HG03159 (cell line): ENCODE measurements at regions not wholly inside any gene's neighbourhood (a gene's known extent, or its start where the extent isn't known, plus 50 kb on each side); places are given as distances from the start of the nearest gene placed in this dataset.
"Not testable (repeated sequence)": the region's sequence is repeated elsewhere in the genome, so short reads cannot be mapped to it uniquely, and the experiment has no call there.

Source experiments
- ATAC-seq: cut with Tn5 transposase; IDR thresholded peaks from one replicate; pipeline ENCODE4 v1.9.1; 2021; ENCODE audit warnings: mild to moderate bottlenecking, moderate library complexity; ENCODE audit not compliant: unreplicated experiment

DNA sequence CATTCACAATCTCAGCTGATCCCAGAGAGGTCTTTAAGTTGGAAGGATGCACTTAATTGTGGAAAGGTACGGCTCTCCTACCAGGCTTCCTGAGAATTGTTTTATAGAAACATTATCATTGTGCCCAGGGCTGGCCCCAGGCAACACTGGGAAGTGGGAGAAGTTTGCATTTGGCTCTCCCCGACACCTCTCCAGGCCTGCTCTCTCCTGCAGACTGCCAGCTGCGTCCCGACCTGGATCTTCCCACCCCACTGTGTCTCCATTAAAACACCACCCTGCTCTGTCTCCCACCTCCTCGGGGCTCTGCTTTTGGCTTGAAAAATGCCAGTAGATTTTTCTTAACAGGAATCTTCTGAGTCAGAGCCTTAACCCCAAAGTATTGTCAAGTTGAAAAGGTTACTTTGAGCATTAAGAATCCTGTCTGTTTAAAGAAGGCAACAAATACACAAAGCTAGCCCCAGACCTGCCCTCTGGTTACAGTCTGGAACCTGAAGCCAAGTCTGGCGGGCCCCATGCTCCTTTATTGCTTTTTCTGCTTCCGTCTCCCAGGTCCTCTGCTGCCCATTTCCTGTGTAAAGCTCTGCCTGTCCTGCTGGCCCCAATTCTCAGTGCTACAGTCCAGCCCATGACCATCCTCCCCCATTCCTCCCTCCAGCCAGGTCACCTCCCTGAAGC, 530.2 kb downstream of the SOX6 start:
- no peak for ATAC-seq

DNA sequence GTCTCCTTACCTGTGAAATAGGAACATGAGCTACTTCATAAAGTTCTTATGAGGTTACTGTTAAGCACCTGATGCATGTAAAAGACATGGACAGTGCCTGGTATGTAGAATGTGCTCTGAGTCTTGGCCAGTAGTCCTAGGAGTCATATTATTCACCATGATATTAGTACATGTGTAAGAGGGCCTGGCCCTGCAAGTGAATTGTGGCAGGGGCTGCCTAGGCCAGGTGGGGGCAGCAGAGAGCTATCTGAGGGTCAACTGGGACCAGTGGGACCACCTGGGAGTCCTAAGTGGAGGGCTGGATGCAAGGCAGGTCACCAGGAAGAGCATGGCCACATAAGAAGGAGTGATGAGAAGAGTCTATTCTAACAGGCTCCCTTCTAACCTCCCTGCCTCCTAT, 529.5 kb downstream of the SOX6 start:
- ATAC-seq: peak; percentile 73

DNA sequence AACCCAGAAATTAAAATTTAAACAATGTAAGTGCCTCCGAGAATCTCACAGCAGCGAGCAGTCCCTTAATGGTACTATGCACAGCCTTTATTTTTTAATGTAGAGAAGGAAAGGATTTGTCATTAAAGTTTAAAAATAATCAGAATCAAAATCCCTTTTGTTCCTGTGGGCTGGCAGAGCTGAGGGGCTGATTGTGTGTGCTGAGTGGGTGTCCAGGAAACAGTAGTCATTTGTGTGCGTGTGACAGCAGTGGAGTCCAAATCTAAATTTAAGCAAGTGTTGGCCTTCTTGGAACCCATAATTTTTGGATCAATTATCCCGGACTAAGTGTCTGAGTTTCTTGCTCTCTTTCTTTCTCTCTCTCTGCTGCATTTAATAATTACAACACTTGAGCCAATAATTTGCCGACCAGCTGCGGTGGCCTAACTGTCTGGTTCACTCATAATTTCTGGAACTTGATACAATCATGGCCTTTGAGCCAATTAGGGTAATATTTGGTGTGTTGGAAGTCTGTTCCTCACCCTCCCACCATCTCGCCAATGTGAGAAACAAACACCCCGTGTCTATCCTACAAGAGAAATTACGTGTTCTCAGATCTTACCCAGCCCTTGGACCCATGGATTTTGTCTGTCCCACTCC, 528.0 kb downstream of the SOX6 start:
- no peak for ATAC-seq

DNA sequence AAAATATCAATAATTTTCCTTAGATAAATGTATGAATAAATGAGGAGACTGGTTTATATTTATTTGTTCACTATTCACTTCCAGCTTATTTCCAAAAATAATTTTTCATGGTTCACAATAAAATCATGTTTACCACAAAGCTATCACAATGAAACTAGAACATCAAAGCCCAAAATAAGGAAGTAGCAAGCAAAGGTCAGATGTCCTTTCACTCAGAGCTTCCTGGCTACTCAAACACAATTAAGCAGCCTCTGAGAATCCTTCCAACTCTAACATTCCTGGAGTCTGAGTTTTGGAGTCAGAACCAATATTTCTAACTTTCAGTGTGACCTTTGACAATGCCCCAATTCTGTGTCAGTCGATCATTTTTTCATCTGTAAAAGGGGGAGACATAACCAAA, 527.0 kb downstream of the SOX6 start:
- no peak for ATAC-seq

DNA sequence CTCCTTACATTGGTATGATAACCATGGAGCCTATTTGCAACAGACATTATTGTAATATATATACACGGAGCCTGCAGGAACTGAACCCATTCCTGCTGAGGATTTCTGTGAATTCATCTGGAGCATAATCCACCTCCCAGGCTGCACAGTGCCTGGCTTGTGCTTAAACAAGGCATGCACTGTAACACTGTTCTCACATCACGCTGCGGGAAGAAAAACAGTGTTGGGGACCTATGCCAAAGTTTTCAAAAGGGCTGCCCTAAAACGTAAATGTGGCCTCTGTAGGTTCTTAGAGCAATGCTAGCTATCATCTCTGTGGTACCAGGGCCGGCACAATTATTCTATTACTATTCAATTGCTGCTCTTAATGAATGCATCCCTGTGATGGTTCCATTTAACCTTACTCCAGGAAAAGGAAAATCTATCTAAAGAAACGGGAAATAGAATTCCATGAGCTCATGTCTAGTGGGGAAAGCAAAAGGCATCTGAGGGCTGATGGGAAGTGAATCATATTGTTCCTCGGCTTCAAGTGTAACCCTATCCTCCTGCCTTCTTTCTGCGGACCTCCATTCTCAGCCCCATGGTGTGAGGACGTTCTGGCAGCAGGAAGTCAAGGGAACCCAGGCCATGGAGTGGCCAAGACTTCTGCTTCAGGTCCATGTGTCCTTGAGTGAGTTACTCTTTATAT, 525.5 kb downstream of the SOX6 start:
- no peak for ATAC-seq

DNA sequence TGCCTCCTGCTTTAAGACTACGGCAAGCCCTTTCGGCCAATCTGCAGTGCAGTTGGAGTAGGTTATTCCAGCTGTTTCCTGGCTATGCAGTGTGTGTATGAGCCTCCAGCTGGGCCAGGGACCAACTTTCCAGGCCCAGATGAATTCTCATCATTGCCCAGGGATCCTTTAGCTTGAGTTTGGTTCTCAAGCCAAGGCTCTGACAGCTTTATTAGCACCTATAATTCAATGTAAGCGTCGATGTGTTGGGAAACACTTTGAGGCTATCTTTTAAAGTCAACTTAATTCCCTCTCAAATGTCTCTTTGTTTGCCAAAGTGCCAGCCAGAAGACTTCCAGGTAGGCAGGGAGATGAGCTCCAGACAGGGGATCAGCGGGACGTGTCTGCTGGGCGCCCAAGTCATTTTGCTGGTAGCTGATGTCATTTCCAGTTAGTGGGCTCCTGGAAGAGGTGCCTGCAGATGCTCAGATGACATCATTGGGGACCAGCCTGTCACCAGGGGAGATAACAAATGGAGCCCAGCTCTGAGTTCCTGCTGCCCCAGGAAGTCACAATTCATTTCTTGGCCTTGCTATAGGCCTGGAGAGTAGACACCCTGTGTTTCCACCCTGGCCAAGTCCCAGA, 520.4 kb downstream of the SOX6 start:
- ATAC-seq: no peak

DNA sequence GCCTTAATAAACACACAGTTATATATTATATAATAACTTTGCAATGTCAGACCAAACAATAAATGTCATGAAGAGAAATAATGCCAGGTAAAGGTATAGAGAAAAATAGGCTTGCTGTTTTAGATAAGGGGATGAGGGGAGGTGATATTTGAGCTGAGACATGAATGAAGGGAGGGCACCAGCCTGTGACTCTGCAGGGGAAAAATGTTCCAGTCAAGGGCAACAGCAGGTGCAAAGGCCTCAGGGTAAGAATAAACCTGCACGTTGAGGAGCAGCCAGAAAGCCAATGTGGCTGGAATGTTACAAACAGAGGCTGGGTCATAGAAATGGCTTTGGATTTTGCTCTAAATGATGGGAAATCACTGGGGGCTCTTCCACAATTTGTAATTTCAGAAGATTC, 519.6 kb downstream of the SOX6 start:
- ATAC-seq: no peak

DNA sequence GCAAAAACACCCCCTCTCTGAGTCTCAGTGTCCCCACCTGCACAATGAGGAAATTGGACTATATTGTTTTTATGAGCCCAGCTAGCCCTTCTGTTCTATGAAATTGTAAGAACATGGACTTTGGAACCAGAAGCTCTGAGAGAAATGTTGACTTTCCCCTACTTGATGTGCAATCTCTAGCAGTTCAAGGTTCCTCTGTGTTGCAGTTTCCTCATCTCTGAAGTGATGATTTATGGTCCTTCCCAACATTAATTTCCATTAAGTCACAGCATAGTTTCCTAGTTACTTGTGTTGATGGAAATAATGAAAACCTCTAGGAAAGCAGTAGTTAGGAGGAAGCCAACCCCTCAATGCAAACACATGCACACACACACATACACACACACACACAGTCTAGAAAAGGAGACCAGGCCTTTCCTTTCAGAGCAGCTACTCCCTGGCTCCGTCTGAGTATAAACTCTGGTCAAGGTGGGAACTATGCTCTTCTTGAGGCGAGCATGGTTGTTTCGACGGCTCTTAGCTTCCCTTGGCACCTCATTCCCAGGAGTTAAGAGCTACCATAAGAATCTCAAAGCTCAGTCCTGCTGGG, 518.4 kb downstream of the SOX6 start:
- ATAC-seq: no peak

DNA sequence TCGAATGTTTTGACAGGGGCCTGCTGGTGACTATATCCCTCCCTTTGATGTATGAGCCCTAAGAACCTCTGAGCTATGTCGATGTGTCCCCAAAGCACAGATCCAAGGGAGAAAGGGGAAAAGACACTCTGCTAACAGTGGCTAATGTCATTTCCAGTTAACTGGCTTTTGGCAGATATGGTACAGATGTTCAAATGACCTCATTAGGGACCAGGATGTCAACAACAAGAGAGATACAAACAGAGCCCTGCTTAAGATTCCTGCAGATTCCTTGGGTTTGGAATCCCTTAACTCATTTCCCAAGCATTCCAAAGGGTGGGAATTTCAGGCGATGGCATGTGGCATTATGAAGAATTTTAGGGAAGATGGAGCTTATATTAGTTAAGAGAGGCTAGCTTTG, 517.3 kb downstream of the SOX6 start:
- no peak for ATAC-seq

DNA sequence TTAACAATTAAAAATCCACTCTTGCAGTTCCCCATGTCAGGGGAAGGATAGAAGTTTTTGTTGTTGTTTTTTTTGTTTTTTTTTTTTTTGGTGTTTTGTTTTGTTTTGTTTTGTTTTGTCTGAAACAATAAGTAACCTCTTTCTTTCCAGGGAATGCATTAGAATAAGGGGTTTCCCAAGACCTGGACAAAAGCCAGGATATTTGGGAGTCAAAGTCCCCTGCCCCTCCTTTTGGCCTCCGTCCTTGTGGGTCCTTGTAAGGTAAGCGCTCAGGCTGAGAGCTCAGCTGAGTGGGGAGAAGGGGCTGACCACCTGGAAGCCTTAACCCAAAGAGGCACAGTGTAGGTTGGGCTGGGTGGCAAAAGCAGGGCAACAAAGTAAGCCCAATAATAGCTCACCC, 515.4 kb downstream of the SOX6 start:
- no peak for ATAC-seq

DNA sequence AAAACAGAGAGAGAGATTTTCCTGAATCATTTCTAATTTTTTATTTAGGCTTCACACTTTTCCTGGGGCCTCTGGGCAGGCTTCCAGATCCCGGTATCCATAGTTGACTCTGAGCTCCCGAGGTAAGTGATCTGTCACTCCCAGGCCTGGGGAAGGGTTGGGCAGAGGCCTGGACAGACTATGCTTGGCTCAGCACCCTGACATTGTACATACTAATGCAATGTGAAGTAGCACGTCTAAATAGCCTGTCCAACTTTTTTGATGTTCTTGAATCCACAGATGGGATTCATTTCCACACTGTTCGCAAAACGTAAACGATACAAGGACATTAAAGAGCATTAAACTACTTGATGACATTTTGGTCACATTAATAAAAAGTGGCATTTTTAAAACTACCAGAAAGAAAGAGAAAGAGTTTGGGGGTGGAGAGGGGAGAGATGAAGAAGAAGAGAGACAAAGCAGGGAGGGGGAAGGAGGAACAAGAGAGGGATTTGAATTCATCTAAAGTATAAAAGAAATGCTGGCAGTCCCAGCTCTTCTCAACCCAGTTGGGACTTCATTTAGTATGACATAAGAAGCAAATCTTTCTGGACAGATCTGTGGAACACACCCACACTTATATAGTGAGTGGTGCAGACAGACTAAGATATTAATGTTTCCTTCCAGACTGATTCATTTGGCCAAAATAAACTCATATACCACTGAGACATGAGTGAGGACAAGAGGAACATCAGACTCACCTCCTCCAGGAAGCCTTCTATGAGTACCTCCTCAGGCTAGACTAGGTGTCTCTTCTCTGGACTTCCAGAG, 514.2 kb downstream of the SOX6 start:
- no peak for ATAC-seq

DNA sequence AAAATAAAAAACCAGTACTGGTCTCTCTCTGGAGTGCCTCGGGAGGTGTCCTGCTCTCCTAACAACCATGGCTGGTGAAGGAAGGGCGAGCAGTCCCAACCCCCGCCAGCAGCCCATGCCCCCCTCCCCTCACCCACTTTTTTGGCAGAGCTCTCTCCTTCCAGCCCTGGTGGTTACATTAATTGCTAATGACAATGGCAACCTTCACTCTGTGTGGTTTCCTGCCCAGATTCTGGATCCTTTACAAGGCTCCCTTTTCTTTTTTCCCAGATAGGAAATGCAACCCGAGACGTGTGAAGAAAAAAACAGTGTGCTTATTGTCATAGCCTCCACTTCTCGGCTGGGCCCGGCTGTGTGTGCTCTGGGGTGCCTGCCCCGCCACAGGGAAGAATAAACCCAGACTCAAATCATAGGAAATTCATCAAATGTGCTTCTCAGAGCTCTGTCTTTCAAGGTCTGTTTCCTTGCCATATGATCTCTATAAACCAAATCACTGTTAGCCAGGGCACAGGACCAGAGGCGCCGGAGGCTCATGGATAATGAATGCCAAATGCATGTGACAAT, 513.0 kb downstream of the SOX6 start:
- ATAC-seq: no peak

DNA sequence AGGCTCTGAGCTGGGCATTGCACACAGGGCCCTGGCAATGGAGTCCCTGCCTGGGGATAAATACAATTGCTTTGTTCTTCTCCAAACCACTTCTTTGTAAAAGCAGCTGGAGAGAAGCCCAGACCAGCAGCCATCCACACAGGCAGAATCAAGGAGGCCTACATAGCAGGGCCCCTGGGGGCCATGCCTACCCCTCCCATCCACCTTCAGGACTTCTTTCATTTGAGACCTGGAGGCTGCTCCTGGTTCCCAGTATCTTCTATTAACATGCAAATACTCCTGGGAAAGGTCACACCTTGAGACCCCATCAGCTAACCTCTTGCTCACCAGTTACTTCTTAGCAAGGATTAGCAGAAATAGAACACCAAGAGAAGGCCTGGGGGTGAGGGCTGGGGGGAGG, 511.1 kb downstream of the SOX6 start:
- no peak for ATAC-seq

DNA sequence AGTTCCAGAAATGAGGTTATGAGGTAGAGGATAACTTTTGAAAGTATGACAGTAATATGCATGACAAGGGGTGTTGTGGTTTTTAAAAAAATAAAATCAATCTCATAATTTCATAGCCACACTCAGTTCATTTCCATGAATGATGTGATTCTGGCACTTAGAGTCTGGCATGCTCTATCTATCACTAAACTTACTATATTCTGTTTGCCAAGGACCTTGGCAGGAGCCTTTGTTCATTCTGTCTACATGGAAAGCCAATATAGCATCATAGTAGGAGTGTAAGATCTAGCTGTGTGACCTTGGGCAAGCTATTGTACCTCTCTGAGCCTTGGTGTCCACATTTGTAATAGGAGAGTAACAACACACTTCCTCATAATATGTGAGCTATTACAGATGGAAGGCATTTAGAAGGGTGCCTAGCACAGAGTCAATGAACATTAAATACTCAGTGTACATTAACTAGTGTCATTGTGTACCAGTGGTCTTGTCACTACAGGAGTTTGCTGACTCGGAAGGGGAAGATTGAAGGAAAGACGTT, 507.6 kb downstream of the SOX6 start:
- ATAC-seq: no peak

DNA sequence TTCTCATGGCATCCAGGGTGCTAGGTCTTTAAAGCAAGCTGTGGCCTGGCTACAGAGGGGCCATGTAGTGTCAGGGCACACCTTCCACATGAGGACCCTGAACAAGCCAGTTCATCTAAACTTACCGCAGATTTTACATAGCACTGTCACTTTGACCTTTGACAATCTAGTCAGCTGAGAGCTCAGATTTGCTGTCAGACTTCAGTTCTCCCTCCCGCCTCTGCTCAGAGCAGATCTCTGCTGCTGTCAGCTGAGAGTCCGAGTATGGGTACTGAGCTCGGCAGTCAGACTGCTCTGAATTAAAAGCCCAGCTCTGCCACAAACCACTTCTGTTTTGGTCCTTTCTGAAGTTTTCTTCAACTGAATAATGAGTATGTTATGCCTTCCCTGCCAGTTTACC, 507.1 kb downstream of the SOX6 start:
- no peak for ATAC-seq

DNA sequence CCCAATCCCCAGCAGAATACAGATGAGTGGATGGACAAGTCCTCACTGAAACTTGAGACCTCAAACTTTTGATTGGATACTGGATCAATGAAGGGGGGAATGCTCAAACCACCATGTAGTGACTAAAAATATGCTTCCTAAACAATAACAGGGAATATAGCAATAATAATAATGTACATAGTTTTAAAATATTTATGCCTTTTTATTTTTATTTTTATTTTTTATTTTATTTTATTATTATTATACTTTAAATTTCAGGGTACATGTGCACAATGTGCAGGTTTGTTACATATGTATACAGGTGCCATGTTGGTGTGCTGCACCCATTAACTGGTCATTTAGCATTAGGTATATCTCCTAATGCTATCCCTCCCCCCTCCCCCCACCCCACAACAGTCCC, 506.0 kb downstream of the SOX6 start:
- ATAC-seq: not testable (repeated sequence)

DNA sequence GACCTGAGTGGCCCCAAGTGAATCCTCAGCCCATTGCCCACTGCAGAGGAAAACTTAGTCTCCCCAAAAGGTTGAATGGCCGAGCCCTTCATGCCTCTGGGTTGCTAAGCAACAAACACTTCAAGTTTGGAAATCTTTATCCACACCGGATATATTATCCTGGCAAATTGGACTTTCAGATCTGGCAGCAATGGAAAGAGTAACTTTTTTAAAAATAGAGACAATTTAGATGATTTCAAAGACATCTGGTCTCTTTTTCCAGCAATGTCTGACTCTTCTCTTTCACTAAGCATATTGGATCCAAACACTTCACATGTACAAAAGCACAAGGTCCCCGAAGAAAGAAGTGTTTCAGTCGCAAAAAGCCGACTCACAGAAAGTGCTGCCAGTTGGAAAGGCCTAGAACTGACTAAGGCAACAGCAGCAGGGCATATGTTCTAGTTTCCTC, 505.3 kb downstream of the SOX6 start:
- no peak for ATAC-seq

DNA sequence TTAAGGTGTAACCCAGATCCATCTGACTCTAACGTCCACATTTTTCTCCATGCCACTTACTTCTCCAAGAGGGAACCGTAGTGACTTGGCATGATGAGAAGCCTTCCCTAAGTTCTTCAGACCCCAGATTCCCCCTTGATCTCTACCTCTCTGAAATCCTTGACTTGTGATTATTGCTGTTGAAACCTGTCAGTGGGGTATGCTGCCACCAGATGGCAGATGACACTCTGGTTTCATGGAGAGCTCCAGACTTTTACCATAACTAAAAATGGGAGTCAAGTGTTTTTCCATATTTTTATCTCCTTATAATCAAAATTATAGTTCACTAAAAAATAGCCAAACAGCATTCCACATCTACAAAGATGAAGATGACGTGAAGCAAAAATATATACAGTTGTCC, 504.2 kb downstream of the SOX6 start:
- ATAC-seq: no peak

DNA sequence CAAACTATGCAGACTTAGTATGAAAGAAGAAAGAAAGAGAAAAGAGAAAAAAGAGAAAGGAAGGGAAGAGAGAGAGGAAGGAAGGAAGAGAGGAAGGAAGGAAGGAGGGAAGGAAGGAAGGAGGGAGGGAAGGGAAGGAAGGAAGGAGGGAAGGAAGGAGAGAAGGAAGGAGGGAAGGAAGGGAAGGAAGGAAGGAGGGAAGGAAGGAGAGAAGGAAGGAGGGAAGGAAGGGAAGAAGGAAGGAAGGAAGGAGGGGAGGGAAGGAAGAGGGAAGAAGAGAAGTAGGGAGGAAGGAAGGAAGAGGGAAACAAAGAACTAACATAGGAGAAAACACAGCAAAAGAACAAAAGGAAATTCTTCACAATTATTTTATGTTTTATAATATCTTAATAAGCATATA, 502.1 kb downstream of the SOX6 start:
- no peak for ATAC-seq

DNA sequence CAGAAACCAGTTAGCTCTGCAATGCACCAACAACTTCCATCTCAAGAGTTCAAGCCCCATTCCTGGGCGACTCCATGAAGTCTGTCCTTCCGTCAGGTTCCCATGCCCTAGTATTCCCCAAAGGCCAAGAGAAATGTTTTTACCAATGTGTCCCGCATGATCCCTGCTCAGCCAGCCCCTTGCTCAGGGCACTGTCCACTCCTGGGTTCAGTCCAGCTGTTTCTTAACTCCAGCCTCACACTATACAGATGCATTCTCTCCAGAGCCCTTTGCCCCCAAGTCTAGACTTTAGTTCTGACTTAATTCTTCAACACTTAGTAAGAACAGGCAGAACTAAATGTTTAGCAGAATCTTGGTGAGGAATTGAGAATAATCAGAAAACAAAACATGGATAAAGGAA, 497.5 kb downstream of the SOX6 start:
- ATAC-seq: no peak
